GM19395 (cell line): ENCODE measurements at regions not wholly inside any gene's neighbourhood (a gene's known extent, or its start where the extent isn't known, plus 50 kb on each side); places are given as distances from the start of the nearest gene placed in this dataset.

Experiments used
- ATAC-seq: cut with Tn5 transposase; IDR thresholded peaks from one replicate; pipeline ENCODE4 v1.9.1; 2021; ENCODE audit warnings: mild to moderate bottlenecking, moderate library complexity; ENCODE audit not compliant: unreplicated experiment

GRCh38 chr11:11016943-11017342 lies 159.1 kb upstream of the ZBED5 start:
- ATAC-seq: no peak

GRCh38 chr11:11016068-11016467 lies 158.2 kb upstream of the ZBED5 start:
- no peak for ATAC-seq

GRCh38 chr11:11011617-11012016 lies 153.8 kb upstream of the ZBED5 start:
- no peak for ATAC-seq

GRCh38 chr11:11010624-11011127 lies 152.8 kb upstream of the ZBED5 start:
- no peak for ATAC-seq

GRCh38 chr11:11009179-11009578 lies 151.3 kb upstream of the ZBED5 start:
- ATAC-seq: no peak

- ATAC-seq: no peak
Observed at GRCh38 chr11:11004069-11004468, 146.2 kb upstream of the ZBED5 start.

- no peak for ATAC-seq
Observed at GRCh38 chr11:11003226-11003625, 145.4 kb upstream of the ZBED5 start.

GRCh38 chr11:11000579-11001283 lies 142.9 kb upstream of the ZBED5 start:
- ATAC-seq: no peak

GRCh38 chr11:10998674-10999073 lies 140.8 kb upstream of the ZBED5 start:
- no peak for ATAC-seq

GRCh38 chr11:10996678-10997077 lies 138.8 kb upstream of the ZBED5 start:
- ATAC-seq: no peak

- ATAC-seq: no peak
Observed at GRCh38 chr11:10993640-10994039, 135.8 kb upstream of the ZBED5 start.

GRCh38 chr11:10993186-10993585 lies 135.3 kb upstream of the ZBED5 start:
- ATAC-seq: no peak

- ATAC-seq: no peak
Observed at GRCh38 chr11:10991393-10991792, 133.5 kb upstream of the ZBED5 start.

GRCh38 chr11:10990637-10991193 lies 132.9 kb upstream of the ZBED5 start:
- no peak for ATAC-seq

- ATAC-seq: no peak
Observed at GRCh38 chr11:10990160-10990559, 132.3 kb upstream of the ZBED5 start.

GRCh38 chr11:10986006-10986405 lies 128.2 kb upstream of the ZBED5 start:
- ATAC-seq: no peak

GRCh38 chr11:10984742-10985141 lies 126.9 kb upstream of the ZBED5 start:
- no peak for ATAC-seq

- no peak for ATAC-seq
Observed at GRCh38 chr11:10984250-10984649, 126.4 kb upstream of the ZBED5 start.

GRCh38 chr11:10982704-10983510 lies 125.1 kb upstream of the ZBED5 start:
- no peak for ATAC-seq

- ATAC-seq: no peak
Observed at GRCh38 chr11:10979529-10979928, 121.7 kb upstream of the ZBED5 start.

GRCh38 chr11:10978198-10978597 lies 120.3 kb upstream of the ZBED5 start:
- no peak for ATAC-seq

- no peak for ATAC-seq
Observed at GRCh38 chr11:10975287-10975721, 117.5 kb upstream of the ZBED5 start.
